ENCODE measurements at regions not wholly inside any gene's neighbourhood (a gene's known extent, or its start where the extent isn't known, plus 50 kb on each side); places are given as distances from the start of the nearest gene placed in this dataset.

DNA sequence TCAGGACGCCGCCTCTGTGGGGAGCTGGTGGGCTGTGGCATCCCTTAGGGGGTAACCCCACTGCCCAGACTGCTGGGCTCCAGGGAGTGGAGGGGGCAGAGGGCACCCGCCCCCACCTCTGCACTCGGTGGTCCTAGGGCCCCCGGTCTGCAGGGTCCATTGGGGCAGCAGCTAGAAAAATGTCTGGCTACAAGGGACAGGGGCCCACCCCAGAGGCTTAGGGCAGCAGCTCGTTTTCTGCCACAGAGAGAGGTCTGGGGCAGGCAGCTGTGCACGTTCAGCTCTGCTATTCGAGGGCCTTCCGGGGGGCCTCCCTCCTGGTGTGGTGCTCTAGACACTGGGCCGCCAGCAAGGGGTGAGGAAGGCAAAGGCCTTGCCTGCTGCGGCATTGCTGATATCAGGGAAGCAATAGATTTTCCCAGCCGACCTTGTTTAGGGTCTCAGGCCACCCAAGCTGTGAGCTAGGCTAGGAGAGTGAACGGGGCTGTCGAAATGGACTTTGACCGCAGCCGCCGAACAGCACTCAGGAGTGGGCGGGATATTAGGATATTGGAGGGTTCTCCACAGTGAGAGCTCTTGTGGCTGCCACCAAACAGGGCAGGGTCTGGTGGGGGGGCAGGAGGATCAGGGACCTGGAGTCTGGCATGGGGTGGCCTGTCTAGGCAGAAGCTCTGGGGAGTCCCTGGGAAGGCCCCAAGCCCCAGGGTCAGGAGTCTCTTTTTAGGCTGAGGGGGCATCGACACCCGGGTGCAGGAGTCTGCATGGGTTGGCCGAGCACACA is 61.4 kb upstream of the KLF13 start:
- Histone ChIP-seq H4K20me1 (replicated peaks; ENCODE audit: control insufficient read depth, extremely low read depth, insufficient read depth, low read length) (no peaks in the 10 kb centered on the region), H3K9ac (replicated peaks; ENCODE audit: extremely low read depth, insufficient read depth, low read length) (no peak overlapping the region), H3K9me1 (replicated peaks; ENCODE audit: control insufficient read depth, extremely low read depth, insufficient read depth, low read length) (no peaks in the 10 kb centered on the region), H3K79me2 (ENCODE audit: control insufficient read depth, insufficient read depth, low read length) (no peaks in the 10 kb centered on the region), H3K36me3 (ENCODE audit: control insufficient read depth in 2 of 2, extremely low read depth in 1 of 2, insufficient read depth in 2 of 2, low read length in 2 of 2) (no peaks in the 10 kb centered on the region), H3K4me1 (ENCODE audit: control insufficient read depth, extremely low read depth, insufficient read depth, low read length) (no peaks in the 10 kb centered on the region), H3K27me3 (ENCODE audit: control insufficient read depth in 2 of 2, insufficient read depth in 2 of 2, low read length in 2 of 2) (no peaks in the 10 kb centered on the region), H3K27ac (ENCODE audit: insufficient read depth, low read depth, low read length) (no peak overlapping the region), H3K4me3 (replicated peaks in 1 of 3; ENCODE audit: insufficient read depth in 1 of 3, low read depth in 1 of 3, low read length in 3 of 3) (no peak overlapping the region), H3K9me3 (replicated peaks; ENCODE audit: control insufficient read depth, insufficient read depth, low read length) (no peaks in the 10 kb centered on the region), H2AFZ (ENCODE audit: low read depth, low read length) (no peak overlapping the region), H3K4me2 (ENCODE audit: insufficient read depth, low read length) (no peak overlapping the region)
- ChIA-PET POLR2A (no interaction called here), CTCF (interaction anchor here (1.5 kb wide), 1 partner anchor 170 kb away, joined by 4 read pairs; no protein-coding TSS in a partner anchor)
- FAIRE-seq = no peak
- TF ChIP-seq, protein P1, sequence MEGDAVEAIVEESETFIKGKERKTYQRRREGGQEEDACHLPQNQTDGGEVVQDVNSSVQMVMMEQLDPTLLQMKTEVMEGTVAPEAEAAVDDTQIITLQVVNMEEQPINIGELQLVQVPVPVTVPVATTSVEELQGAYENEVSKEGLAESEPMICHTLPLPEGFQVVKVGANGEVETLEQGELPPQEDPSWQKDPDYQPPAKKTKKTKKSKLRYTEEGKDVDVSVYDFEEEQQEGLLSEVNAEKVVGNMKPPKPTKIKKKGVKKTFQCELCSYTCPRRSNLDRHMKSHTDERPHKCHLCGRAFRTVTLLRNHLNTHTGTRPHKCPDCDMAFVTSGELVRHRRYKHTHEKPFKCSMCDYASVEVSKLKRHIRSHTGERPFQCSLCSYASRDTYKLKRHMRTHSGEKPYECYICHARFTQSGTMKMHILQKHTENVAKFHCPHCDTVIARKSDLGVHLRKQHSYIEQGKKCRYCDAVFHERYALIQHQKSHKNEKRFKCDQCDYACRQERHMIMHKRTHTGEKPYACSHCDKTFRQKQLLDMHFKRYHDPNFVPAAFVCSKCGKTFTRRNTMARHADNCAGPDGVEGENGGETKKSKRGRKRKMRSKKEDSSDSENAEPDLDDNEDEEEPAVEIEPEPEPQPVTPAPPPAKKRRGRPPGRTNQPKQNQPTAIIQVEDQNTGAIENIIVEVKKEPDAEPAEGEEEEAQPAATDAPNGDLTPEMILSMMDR (IDR thresholded peaks at IDR 0.05; ENCODE audit: extremely low read depth in 1 of 2, insufficient read depth in 1 of 2, low read depth in 1 of 2, low read length in 2 of 2) = no peak
- no peak for TF ChIP-seq EZH2 (IDR thresholded peaks at IDR 0.05; ENCODE audit: borderline replicate concordance, low read depth, low read length, severe bottlenecking)
- TF ChIP-seq FOS (IDR thresholded peaks at IDR 0.05; ENCODE audit: borderline replicate concordance, insufficient read depth, low read length) = no peak
- no peak for TF ChIP-seq MYC (IDR thresholded peaks at IDR 0.05; ENCODE audit: low read depth, low read length)
- no peak for TF ChIP-seq POLR2A (IDR thresholded peaks at IDR 0.05; ENCODE audit: low read depth, low read length)
- intact Hi-C loops (cut with micrococcal nuclease) (no loop called here), dilution Hi-C loops (cut with MboI; ENCODE audit: extremely low pct_ligation_motif_present, low sequenced_read_pairs) (no loop called here)
- no peak for DNase-seq (ENCODE audit: low read depth, low spot score)
- BruUV-seq (replicated peaks) = no TSS peak
